Skeletal muscle satellite cell (primary cell): ENCODE measurements at regions not wholly inside any gene's neighbourhood (a gene's known extent, or its start where the extent isn't known, plus 50 kb on each side); places are given as distances from the start of the nearest gene placed in this dataset.
"Not testable (repeated sequence)": the region's sequence is repeated elsewhere in the genome, so short reads cannot be mapped to it uniquely, and the experiment has no call there.

Experiments used
- H3K27me3 ChIP-seq: 2 replicates; pipeline ENCODE4 v1.7.0; 2013; ENCODE audit warnings: low read length; ENCODE audit not compliant: control insufficient read depth, insufficient read depth
- H3K36me3 ChIP-seq: 2 replicates; pipeline ENCODE4 v1.7.0; 2013; ENCODE audit warnings: mild to moderate bottlenecking, control low read depth, low read length; ENCODE audit not compliant: insufficient read depth
- H3K4me1 ChIP-seq: 2 replicates; pipeline ENCODE4 v1.7.0; 2013; ENCODE audit warnings: low read length; ENCODE audit not compliant: control insufficient read depth, insufficient read depth
- H3K4me2 ChIP-seq: 2 replicates; pipeline ENCODE4 v1.7.0; 2013; ENCODE audit warnings: mild to moderate bottlenecking, low read length
- H3K4me3 ChIP-seq: 2 replicates; pipeline ENCODE4 v1.7.0; 2013; ENCODE audit warnings: low read length
- H3K9ac ChIP-seq: 2 replicates; pipeline ENCODE4 v1.7.0; 2013; ENCODE audit warnings: mild to moderate bottlenecking, low read depth, low read length, moderate library complexity
- H3K9me3 ChIP-seq: replicated peaks from 2 replicates; pipeline ENCODE4 v1.7.0; 2013; ENCODE audit warnings: mild to moderate bottlenecking, control low read depth, low read length

GRCh38 chr11:12585861-12586260 lies 88.4 kb upstream of the TEAD1 start:
- no peaks in the 10 kb centered on the region for H3K36me3 ChIP-seq
- H3K9ac ChIP-seq = no peak overlapping the region
- no peak overlapping the region for H3K4me3 ChIP-seq
- no peaks in the 10 kb centered on the region for H3K27me3 ChIP-seq
- H3K9me3 ChIP-seq = no peaks in the 10 kb centered on the region
- peaks cover 26% of the 10 kb centered on the region for H3K4me1 ChIP-seq
- H3K4me2 ChIP-seq = no peak overlapping the region

- no peaks in the 10 kb centered on the region for H3K9me3 ChIP-seq
- H3K9ac ChIP-seq = peak overlapping the region; percentile 27
- peaks cover 16% of the 10 kb centered on the region for H3K4me1 ChIP-seq
- no peaks in the 10 kb centered on the region for H3K27me3 ChIP-seq
- no peaks in the 10 kb centered on the region for H3K36me3 ChIP-seq
- no peak overlapping the region for H3K4me3 ChIP-seq
- H3K4me2 ChIP-seq = no peak overlapping the region
These were observed 86.8 kb upstream of the TEAD1 start for GRCh38 chr11:12587333-12587991.

- Histone ChIP-seq H3K4me2 (no peak overlapping the region), H3K4me1 (peaks cover 12% of the 10 kb centered on the region)
These were observed 82.5 kb upstream of the TEAD1 start for GRCh38 chr11:12591706-12592105.

GRCh38 chr11:12592283-12592682 lies 81.9 kb upstream of the TEAD1 start:
- H3K4me1 ChIP-seq = peaks cover 7% of the 10 kb centered on the region
- no peak overlapping the region for H3K4me3 ChIP-seq
- no peak overlapping the region for H3K4me2 ChIP-seq
- no peaks in the 10 kb centered on the region for H3K27me3 ChIP-seq
- no peak overlapping the region for H3K9ac ChIP-seq
- H3K36me3 ChIP-seq = no peaks in the 10 kb centered on the region
- H3K9me3 ChIP-seq = no peaks in the 10 kb centered on the region

More at GRCh38 chr11:12591706-12592105, 82.5 kb upstream of the TEAD1 start:
- H3K9me3 ChIP-seq = no peaks in the 10 kb centered on the region
- no peaks in the 10 kb centered on the region for H3K36me3 ChIP-seq
- no peaks in the 10 kb centered on the region for H3K27me3 ChIP-seq
- no peak overlapping the region for H3K9ac ChIP-seq
- H3K4me3 ChIP-seq = no peak overlapping the region

- H3K4me1 ChIP-seq, H3K27me3 ChIP-seq, H3K4me2 ChIP-seq, H3K9ac ChIP-seq, H3K9me3 ChIP-seq, H3K4me3 ChIP-seq, H3K36me3 ChIP-seq: not testable (repeated sequence)
These were observed 79.0 kb upstream of the TEAD1 start for GRCh38 chr11:12595089-12595847.

- Histone ChIP-seq H3K4me1 (peaks cover 7% of the 10 kb centered on the region), H3K4me3 (no peak overlapping the region), H3K36me3 (no peaks in the 10 kb centered on the region), H3K4me2 (no peak overlapping the region), H3K27me3 (no peaks in the 10 kb centered on the region), H3K9me3 (no peaks in the 10 kb centered on the region), H3K9ac (no peak overlapping the region)
These were observed 75.6 kb upstream of the TEAD1 start for GRCh38 chr11:12598330-12599256.

- Histone ChIP-seq H3K36me3 (no peaks in the 10 kb centered on the region), H3K9ac (no peak overlapping the region), H3K4me3 (no peak overlapping the region), H3K9me3 (no peaks in the 10 kb centered on the region), H3K27me3 (no peaks in the 10 kb centered on the region), H3K4me2 (no peak overlapping the region), H3K4me1 (peaks cover 11% of the 10 kb centered on the region)
These were observed 74.6 kb upstream of the TEAD1 start for GRCh38 chr11:12599408-12600143.

- H3K36me3 ChIP-seq = no peaks in the 10 kb centered on the region
- peaks cover 11% of the 10 kb centered on the region for H3K4me1 ChIP-seq
- H3K4me2 ChIP-seq = no peak overlapping the region
- H3K4me3 ChIP-seq = no peak overlapping the region
- no peaks in the 10 kb centered on the region for H3K9me3 ChIP-seq
- H3K9ac ChIP-seq = no peak overlapping the region
- no peaks in the 10 kb centered on the region for H3K27me3 ChIP-seq
These were observed 73.4 kb upstream of the TEAD1 start for GRCh38 chr11:12600829-12601228.

- Histone ChIP-seq H3K4me2 (no peak overlapping the region), H3K9me3 (no peaks in the 10 kb centered on the region), H3K36me3 (no peaks in the 10 kb centered on the region), H3K9ac (no peak overlapping the region), H3K4me1 (peaks cover 16% of the 10 kb centered on the region), H3K4me3 (no peak overlapping the region), H3K27me3 (no peaks in the 10 kb centered on the region)
These were observed 71.8 kb upstream of the TEAD1 start for GRCh38 chr11:12602421-12602820.

- H3K36me3 ChIP-seq = no peaks in the 10 kb centered on the region
- H3K9me3 ChIP-seq = no peaks in the 10 kb centered on the region
- no peak overlapping the region for H3K9ac ChIP-seq
- H3K4me2 ChIP-seq = no peak overlapping the region
- no peak overlapping the region for H3K4me3 ChIP-seq
- H3K27me3 ChIP-seq = no peaks in the 10 kb centered on the region
- H3K4me1 ChIP-seq = peaks cover 16% of the 10 kb centered on the region
These were observed 70.8 kb upstream of the TEAD1 start for GRCh38 chr11:12603143-12604088.
